Natural killer cell (primary cell): ENCODE measurements at regions not wholly inside any gene's neighbourhood (a gene's known extent, or its start where the extent isn't known, plus 50 kb on each side); places are given as distances from the start of the nearest gene placed in this dataset.

ENCODE experiments used
- ATAC-seq, 3 donors: fragments of 150-1000 bp in 2 of 3; fragments of 200-7000 bp in 1 of 3; cut with Tn5 transposase; 1 replicate in 1 of 3; 2 replicates in 2 of 3; pipeline ENCODE4 v1.10.0; 2021; ENCODE audit warnings: mild to moderate bottlenecking in 2 of 3, moderate library complexity in 2 of 3
- DNase-seq, 2 donors: peaks; one replicate each; pipeline versions ENCODE4 v3.0.0 to v3.0.0-alpha.2; 2013 to 2021; ENCODE audit warnings: mixed read lengths in 1 of 2
- H3K27ac ChIP-seq: one replicate; pipeline ENCODE4 v1.5.1; 2013; ENCODE audit warnings: mild to moderate bottlenecking, low read length
- H3K27me3 ChIP-seq: one replicate; pipeline ENCODE4 v1.6.1; 2013; ENCODE audit warnings: low read length; ENCODE audit not compliant: control insufficient read depth, insufficient read depth
- H3K36me3 ChIP-seq: one replicate; pipeline ENCODE4 v1.6.1; 2013; ENCODE audit warnings: low read length; ENCODE audit not compliant: control insufficient read depth, insufficient read depth
- H3K4me1 ChIP-seq: one replicate; pipeline ENCODE4 v1.6.1; 2013; ENCODE audit warnings: low read length; ENCODE audit not compliant: control insufficient read depth, insufficient read depth
- H3K4me3 ChIP-seq: one replicate; pipeline ENCODE4 v1.5.1; 2013; ENCODE audit warnings: low read length
- H3K9me3 ChIP-seq: one replicate; pipeline ENCODE4 v1.6.1; 2013; ENCODE audit warnings: low read length; ENCODE audit not compliant: control insufficient read depth, insufficient read depth
- H3K27ac Mint-ChIP-seq, 2 donors: one replicate each; pipeline ENCODE4 v1.8.0; 2022; ENCODE audit warnings: mild to moderate bottlenecking in 2 of 2, mixed read lengths in 2 of 2, moderate library complexity in 1 of 2
- H3K27me3 Mint-ChIP-seq, 2 donors: one replicate each; pipeline ENCODE4 v1.8.0; 2022; ENCODE audit warnings: low read depth in 2 of 2, mixed read lengths in 2 of 2
- H3K36me3 Mint-ChIP-seq: one replicate; pipeline ENCODE4 v1.8.0; 2022; ENCODE audit warnings: mixed read lengths
- H3K4me1 Mint-ChIP-seq, 2 donors: one replicate each; pipeline ENCODE4 v1.8.0; 2022; ENCODE audit warnings: mixed read lengths in 2 of 2
- H3K4me3 Mint-ChIP-seq: one replicate; pipeline ENCODE4 v1.8.0; 2022; ENCODE audit warnings: mild to moderate bottlenecking, moderate library complexity, mixed read lengths
- H3K9me3 Mint-ChIP-seq, 2 donors: one replicate each; pipeline ENCODE4 v1.8.0; 2022; ENCODE audit warnings: mixed read lengths in 2 of 2
- WGBS: methylation state at CpG from one replicate; pipeline ENCODE4 v1.1.7; 2013; ENCODE audit warnings: missing lambda C conversion rate; ENCODE audit not compliant: insufficient coverage; 5-methylcytosine and 5-hydroxymethylcytosine counted together
- intact Hi-C: fragments of 100-400 bp; cut with micrococcal nuclease; formaldehyde crosslinking; loops from one replicate; pipeline ENCODE4 v1.14.2; 2022
- TF ChIP-seq, protein P1 (sequence below): fragments of 200-600 bp; IDR thresholded peaks from one replicate; pipeline ENCODE4 v1.8.0; 2022; ENCODE audit warnings: antibody characterized with exemption

DNA sequence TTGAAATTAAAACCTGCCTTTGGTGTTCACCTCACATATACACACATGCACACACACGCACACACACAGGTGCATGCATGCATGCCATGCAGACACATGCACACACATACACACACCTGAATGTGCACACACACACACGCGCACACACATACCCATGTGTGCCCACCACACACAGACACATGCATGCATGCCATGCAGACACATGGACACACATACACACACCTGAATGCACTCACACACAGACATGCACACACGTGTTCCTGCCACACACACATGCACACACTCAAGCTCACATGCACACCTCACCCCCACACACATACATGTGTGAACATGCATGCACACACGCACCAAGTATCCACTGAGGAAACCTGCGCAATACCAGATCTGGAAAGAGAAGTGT is 136.4 kb downstream of the KLF6 start:
- ATAC-seq: no peak
- H3K4me3 Mint-ChIP-seq: no peak overlapping the region

DNA sequence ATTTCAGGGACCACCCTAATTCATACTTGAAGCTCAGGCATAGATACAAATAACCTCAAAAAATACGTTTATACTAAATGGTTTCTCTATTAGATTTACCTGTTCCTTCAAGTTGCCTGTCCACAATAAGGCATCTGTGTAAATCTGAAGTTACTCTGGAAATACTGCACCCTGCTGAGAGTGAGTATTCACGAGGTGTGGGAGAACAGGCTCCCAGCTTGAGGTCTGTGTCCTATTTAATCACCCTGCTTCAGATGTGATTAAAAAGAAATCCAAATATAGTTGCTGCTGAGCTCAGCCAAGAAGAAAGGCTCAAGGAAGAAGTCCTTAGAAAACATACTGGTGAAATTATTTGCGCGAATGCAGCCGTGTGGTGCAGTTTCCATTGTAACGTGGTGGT is 136.8 kb downstream of the KLF6 start:
- intact Hi-C loops: no loop called here
- DNase-seq (no peak), ATAC-seq (no peak)
- H3K27me3 Mint-ChIP-seq: peaks cover 9 to 34% of the 10 kb centered on the region in 2 donors
- H3K27ac Mint-ChIP-seq: no peak overlapping the region
- no peaks in the 10 kb centered on the region for H3K4me1 Mint-ChIP-seq
- TF ChIP-seq, protein P1, sequence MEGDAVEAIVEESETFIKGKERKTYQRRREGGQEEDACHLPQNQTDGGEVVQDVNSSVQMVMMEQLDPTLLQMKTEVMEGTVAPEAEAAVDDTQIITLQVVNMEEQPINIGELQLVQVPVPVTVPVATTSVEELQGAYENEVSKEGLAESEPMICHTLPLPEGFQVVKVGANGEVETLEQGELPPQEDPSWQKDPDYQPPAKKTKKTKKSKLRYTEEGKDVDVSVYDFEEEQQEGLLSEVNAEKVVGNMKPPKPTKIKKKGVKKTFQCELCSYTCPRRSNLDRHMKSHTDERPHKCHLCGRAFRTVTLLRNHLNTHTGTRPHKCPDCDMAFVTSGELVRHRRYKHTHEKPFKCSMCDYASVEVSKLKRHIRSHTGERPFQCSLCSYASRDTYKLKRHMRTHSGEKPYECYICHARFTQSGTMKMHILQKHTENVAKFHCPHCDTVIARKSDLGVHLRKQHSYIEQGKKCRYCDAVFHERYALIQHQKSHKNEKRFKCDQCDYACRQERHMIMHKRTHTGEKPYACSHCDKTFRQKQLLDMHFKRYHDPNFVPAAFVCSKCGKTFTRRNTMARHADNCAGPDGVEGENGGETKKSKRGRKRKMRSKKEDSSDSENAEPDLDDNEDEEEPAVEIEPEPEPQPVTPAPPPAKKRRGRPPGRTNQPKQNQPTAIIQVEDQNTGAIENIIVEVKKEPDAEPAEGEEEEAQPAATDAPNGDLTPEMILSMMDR: no peak
- H3K9me3 ChIP-seq: no peaks in the 10 kb centered on the region
- H3K27ac ChIP-seq: no peak overlapping the region
- no peaks in the 10 kb centered on the region for H3K4me1 ChIP-seq
- no peaks in the 10 kb centered on the region for H3K36me3 Mint-ChIP-seq
- no peaks in the 10 kb centered on the region for H3K27me3 ChIP-seq
- no peaks in the 10 kb centered on the region for H3K9me3 Mint-ChIP-seq
- no peak overlapping the region for H3K4me3 Mint-ChIP-seq
- 90% methylated on average over 6 of the region's 6 CpGs for WGBS
- H3K4me3 ChIP-seq: no peak overlapping the region
- H3K36me3 ChIP-seq: no peaks in the 10 kb centered on the region

More for the DNA sequence above, 136.4 kb downstream of the KLF6 start:
- H3K4me3 ChIP-seq: no peak overlapping the region
- H3K9me3 Mint-ChIP-seq: no peaks in the 10 kb centered on the region
- no peaks in the 10 kb centered on the region for H3K36me3 Mint-ChIP-seq
- TF ChIP-seq, protein P1: no peak
- DNase-seq: no peak
- H3K27me3 ChIP-seq: no peaks in the 10 kb centered on the region
- H3K4me1 ChIP-seq: no peaks in the 10 kb centered on the region
- H3K9me3 ChIP-seq: no peaks in the 10 kb centered on the region
- no peak overlapping the region for H3K27ac ChIP-seq
- H3K36me3 ChIP-seq: no peaks in the 10 kb centered on the region
- H3K4me1 Mint-ChIP-seq: no peaks in the 10 kb centered on the region
- H3K27ac Mint-ChIP-seq: no peak overlapping the region
- 91% methylated on average over 6 of the region's 6 CpGs for WGBS
- H3K27me3 Mint-ChIP-seq: peaks cover 12 to 34% of the 10 kb centered on the region in 2 donors
- intact Hi-C loops: no loop called here

DNA sequence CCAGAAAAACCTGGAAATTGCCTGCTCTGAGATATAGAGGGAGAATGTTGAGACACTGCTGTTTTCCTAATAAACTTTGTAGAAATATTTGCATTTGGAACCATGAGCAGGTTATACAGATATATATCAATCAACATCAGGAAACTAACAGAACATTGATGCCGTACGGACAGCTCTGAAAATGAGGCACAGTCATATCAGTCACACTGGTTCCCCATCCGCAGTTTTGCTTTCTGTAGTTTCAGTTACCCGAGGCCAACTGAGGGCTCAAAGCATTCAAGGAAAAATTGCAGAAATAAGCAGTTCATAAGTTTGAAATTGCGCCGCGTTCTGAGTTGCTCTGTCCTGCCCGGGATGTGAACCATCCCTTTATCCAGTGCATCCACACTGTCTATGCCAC is 137.9 kb downstream of the KLF6 start:
- Mint-ChIP-seq H3K27me3 (peaks cover 11 to 38% of the 10 kb centered on the region in 2 donors), H3K36me3 (no peaks in the 10 kb centered on the region), H3K27ac (no peak overlapping the region), H3K4me3 (no peak overlapping the region), H3K9me3 (peaks cover 0 to 1% of the 10 kb centered on the region in 2 donors), H3K4me1 (no peaks in the 10 kb centered on the region)
- H3K27me3 ChIP-seq: no peaks in the 10 kb centered on the region
- DNase-seq: no peak
- ATAC-seq: no peak
- no peaks in the 10 kb centered on the region for H3K4me1 ChIP-seq
- TF ChIP-seq, protein P1: no peak
- WGBS: 80% methylated on average over 8 of the region's 8 CpGs
- no peaks in the 10 kb centered on the region for H3K9me3 ChIP-seq
- no peak overlapping the region for H3K4me3 ChIP-seq
- H3K36me3 ChIP-seq: no peaks in the 10 kb centered on the region
- no peak overlapping the region for H3K27ac ChIP-seq
- intact Hi-C loops: no loop called here

DNA sequence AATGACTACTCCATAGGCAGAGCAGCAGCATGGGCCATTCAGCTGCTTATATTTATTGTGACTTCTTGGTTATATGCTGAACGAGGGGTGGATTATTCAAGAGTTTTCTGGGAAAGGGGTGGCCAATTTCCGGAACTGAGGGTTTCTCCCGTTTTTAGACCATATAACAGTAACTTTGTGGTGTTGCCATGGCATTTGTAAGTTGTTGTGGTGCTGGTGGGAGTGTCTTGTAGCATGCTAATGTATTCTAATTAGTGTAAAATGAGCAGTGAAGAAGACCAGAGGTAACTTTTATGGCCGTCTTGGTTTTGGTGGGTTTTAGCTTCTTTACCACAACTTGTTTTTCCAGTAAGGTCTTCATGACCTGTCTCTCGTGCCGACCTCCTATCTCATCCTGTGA is 139.6 kb downstream of the KLF6 start:
- H3K4me3 Mint-ChIP-seq: no peak overlapping the region
- ATAC-seq: no peak
- H3K27me3 Mint-ChIP-seq: peaks cover 13 to 38% of the 10 kb centered on the region in 2 donors
- 90% methylated on average over 6 of the region's 6 CpGs for WGBS
- no peak overlapping the region for H3K27ac Mint-ChIP-seq
- Histone ChIP-seq H3K27me3 (no peaks in the 10 kb centered on the region), H3K4me1 (peaks cover 3% of the 10 kb centered on the region), H3K4me3 (no peak overlapping the region), H3K9me3 (no peaks in the 10 kb centered on the region), H3K27ac (no peak overlapping the region), H3K36me3 (no peaks in the 10 kb centered on the region)
- no peaks in the 10 kb centered on the region for H3K36me3 Mint-ChIP-seq
- TF ChIP-seq, protein P1: no peak
- peaks cover 0 to 4% of the 10 kb centered on the region in 2 donors for H3K9me3 Mint-ChIP-seq
- intact Hi-C loops: no loop called here
- no peak for DNase-seq
- H3K4me1 Mint-ChIP-seq: no peaks in the 10 kb centered on the region
